ENCODE measurements at regions not wholly inside any gene's neighbourhood (a gene's known extent, or its start where the extent isn't known, plus 50 kb on each side); places are given as distances from the start of the nearest gene placed in this dataset.

DNA sequence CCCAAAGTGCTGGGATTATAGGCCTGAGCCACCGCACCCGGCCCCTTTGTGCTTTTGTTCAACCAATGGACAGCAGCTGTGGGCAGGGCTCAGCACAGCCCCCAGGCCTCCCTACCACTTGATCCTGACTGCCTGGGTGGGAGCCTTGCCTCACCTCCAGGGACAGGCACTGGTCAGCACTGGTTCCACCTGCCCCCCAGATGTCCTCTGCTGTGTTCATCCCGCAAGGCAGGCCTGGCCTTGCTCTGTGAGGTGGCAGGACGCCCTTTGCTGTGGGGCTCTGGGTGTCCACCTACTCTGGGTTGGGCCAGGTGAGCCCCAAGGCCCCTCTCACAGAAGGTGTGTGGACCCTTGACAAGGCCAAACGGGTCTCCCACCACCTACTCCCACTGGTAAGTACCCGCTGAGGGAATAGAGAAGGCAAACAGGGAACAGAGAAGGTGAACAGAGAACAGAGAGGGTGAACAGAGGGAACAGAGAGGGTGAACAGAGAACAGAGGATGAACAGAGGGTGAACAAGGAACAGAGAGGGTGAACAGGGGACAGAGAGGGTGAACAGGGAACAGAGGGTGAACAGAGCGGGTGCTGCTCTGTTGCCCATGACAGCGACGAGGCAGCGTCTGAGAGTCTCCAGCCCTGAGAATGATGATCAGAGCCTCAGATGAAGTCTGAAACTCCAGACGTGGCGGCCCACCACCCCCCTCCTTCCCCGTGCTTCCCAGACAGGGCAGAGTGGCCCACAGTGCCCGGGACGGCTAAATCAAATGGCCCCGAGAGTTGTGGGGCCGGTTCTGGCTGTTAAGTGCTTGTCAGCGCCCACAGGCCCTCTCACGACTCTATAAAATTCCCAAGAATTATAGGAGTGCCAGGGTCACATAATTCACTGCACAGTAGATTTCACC lies 55.0 kb upstream of the NKX1-1 start:
- intact Hi-C loops (cut with DNase I): no loop called here
- DNase-seq: peak in 2 of 10 donors; percentile 47 to 55

GRCh38 chr4:1459722-1460511 lies 53.7 kb upstream of the NKX1-1 start:
- peak in 2 of 10 donors; percentile 73 to 80 for DNase-seq
- intact Hi-C loops (cut with DNase I): no loop called here

- DNase-seq: peak in 3 of 10 donors; percentile 12 to 62 (median 54)
- intact Hi-C loops (cut with DNase I): no loop called here
Measured at GRCh38 chr4:1459081-1459721, 53.0 kb upstream of the NKX1-1 start.

- intact Hi-C loops (cut with DNase I): no loop called here
- DNase-seq: peak in 3 of 10 donors; percentile 16 to 60 (median 28)
Measured at GRCh38 chr4:1458581-1458980, 52.3 kb upstream of the NKX1-1 start.

All from posterior cingulate gyrus (tissue), 11 donors.